HG02884 (cell line): ENCODE measurements at regions not wholly inside any gene's neighbourhood (a gene's known extent, or its start where the extent isn't known, plus 50 kb on each side); places are given as distances from the start of the nearest gene placed in this dataset.

Experiments used
- ATAC-seq: cut with Tn5 transposase; IDR thresholded peaks from one replicate; pipeline ENCODE4 v1.9.1; 2021; ENCODE audit warnings: mild to moderate bottlenecking, moderate library complexity; ENCODE audit not compliant: unreplicated experiment

DNA sequence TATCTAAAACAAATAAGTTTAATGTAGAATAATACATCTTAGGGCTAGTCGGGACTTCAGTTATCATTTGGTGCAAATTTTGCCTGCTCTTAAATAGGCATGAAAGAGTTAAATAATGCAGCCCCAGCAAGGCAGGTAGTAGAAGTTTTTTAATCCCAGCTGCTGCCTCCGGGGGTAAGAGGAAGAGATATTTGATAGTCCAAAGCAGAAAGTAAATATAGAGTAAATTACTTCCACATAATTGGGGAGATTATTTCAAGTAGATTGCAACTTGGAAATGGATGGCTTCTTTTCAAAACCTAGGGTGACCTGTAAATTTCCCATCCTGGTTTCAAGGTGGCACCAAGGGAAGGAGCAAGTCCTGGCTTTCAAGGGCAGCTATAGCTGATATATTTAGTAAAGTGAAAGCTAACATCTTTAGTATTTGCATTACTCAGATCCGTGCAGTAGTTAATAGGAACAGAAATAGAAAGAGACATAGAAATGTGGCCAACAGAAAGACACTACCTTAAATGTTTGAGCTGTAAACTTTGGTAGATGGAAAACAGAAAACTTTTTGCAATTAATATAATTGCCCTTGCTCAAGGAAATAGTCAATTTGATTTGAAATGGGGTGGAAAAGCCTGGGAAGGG, 109.1 kb downstream of the LMO4 start:
- peak; percentile 73 for ATAC-seq

DNA sequence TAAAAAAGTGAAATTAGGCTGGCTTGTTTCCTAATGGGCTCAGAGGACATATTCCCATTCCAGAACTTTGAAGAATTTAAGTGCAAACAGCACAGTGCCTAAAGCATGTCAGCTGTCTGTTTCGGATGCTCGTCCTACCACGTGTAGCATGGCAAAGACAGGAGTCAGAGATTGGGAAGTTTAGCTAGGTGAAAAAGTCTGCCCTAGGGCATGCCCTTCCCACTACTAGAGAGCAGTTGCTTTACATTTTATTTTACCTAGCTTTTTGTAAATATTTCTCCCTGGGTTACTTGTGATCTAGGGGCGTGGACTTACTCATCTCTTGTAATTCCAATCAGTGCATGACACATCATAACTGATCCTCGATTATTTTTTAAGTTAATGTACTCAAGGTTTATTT, 111.1 kb downstream of the LMO4 start:
- ATAC-seq = no peak

DNA sequence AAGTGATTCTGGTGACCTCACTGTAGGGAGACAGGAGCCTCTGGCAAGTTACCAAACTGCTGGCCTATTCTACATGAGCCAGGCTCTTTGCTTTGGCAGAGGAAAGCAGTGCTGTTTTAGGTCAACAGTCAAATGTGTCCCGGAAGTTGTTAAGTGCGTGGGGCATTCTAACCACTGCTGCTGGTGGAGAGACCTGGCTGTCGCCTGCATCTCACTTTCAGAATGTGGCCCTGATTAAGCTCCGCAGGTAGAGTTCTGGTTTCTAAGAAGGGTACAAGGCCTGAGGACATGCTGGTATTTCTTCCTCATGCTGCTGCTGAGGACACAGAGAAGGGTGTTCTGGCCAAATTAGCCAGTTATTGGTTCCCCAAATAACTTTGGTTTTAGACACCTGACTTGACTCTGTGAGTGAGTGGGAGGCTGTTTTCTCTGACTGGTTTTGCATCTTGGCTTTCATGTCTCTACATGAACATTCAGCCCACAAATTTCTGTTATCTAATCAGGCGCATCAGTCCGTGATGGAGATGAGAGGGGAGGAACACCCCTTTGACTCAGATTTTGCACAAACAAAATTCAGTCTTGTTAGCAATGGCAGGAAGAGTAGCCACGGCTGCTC, 120.8 kb downstream of the LMO4 start:
- ATAC-seq = peak; percentile 78

DNA sequence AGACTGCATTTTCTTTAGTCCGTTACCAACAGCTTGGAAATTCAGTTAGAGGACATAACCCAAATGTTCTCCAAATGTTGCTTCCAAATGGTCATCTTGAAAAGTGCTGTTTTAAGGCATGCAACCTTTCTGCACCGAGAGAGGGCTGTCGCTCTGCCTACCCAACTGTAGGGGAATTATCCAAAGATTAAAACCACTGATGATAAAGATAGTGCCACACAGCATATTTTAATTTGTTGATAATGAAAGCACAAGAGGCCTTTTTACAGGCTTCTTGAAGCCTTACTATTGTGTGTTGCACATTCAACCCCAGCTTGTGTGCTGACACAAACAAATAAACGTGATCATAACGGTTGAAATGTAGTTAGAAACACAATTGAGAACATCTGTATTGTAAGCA, 121.5 kb downstream of the LMO4 start:
- no peak for ATAC-seq

DNA sequence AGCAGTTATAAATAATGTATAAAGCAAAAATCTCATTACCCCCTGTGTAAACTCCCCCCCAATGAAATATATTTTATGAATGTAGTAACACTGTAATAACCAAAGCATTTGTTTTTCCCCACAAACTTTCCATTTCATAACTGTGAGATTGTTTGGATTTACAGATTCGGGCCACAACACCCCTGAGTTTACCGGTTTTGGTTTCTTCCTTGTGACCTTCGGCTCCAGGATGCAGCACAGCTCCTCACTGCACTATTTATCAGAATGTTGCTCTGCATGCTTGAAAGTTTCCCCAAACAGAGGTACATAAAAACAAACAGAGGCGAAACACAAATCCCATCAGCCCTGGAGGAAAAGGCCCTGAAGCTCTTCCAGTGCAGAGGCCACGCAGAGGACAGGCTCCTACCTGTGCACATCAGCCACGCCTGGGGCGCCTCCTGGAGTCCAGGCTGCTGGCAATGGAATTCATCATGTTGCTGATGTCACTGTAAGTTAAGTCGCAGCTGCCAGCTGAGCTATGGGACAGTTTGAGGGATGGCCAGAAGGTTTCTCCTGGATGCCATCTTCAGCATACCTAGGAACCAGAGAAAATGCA, 122.0 kb downstream of the LMO4 start:
- no peak for ATAC-seq

DNA sequence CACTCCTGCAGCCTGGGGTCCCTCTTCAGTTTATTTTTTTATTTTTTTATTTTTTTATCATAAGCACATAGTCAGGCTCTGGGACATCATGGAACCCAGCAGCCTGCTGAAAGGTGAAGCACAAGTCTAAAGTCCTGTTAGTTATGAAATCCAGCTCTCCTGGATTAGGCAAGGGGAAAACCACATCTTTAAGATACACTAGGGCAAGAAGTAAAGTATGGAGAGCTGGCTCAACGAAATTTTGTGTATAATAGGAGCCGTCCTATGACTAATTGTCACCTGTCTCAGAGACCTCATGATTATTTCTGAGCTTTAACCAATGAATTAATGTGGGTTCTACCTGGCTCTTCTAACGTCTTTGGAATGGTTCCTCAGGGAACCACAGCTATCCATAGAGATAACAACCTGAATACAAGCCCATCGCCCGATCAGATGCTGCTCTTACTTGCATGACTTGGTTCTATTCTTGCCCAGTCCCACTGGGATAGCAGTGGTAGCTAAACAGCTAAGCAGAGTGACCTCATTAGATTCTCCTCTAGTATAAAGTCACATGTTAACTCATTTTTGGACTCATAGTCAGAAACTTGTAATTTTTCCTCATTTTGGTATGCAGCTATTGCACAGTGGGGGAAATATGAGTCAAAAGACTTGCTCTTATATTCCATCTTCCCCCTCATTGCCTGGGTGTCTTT, 122.7 kb downstream of the LMO4 start:
- ATAC-seq = no peak

DNA sequence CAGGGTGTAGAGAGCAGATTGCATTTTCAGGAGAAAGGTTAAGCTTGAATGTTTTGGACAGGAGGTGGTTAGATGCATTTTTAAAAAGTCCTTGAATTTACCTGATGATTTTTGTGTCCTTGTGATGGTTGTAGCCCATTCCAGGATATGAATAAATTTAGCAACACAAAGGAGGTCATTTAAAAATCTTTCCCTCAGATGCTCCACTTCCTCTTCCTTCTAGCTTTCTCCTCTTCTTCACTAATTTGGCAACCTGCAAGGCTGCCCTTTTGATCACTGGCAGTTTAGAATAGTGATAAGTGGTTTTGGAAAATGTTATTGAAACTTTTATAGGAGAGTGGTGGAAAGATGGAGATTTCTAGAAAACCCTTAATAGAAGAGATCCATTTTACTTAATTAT, 124.0 kb downstream of the LMO4 start:
- no peak for ATAC-seq

DNA sequence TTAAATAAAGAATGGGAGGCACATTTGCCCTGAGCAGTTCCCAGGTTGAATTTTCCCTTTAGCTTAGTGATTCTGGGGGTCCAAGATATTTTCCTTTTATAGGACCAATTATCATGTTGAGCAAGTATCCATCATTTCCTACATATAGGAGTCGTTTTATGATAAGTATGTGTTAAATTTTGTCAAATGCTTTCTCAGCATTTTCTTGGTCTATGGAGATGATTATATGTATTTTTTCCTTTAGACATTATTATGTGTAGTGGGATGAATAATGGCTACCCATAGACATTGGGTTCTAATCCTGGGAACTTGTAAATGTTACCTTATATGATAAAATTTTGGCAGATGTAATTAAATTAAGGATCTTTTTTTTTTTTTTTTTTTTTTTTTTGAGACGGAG, 128.7 kb downstream of the LMO4 start:
- ATAC-seq = no peak

DNA sequence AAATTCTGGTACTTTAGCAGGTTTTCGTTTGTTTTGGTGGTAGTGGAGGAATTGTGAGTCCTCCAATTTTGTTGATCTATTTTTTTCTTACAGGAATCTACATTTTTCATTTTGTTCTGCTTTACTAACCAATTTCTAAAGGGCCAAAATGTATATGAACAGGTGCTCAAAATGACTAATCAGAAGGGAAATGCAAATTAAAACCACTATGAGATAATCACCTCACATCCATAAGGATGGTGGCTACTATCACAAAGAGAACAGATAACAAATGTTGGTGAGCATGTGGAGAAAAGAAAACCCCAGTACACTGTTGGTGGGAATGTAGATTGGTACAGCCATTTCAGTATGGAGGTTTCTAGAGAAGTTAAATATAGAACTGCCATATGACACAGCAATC, 134.2 kb downstream of the LMO4 start:
- peak; percentile 47 for ATAC-seq

DNA sequence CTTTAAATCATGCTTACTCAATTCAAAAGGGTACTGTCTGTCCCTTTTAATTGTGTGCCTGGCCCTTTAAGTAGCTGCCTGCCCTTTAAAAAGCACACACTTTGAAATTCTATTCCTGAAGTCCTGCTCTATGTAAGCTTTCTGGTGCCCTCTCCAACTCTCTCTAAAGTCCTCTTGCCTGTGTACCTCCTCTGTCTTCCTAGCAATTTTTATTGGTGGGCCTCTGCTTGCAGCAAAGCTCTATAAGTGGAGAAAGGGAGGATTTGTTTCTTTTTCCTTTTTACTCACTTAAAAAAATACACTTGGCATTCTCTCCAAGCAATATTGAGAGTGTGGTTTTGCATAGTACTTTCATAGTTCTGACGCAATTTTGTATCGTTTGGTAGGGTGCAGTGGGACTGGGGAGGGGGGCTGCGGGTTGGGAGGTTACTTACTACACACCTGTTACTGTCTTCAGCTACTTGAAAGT, 135.4 kb downstream of the LMO4 start:
- peak; percentile 58 for ATAC-seq

DNA sequence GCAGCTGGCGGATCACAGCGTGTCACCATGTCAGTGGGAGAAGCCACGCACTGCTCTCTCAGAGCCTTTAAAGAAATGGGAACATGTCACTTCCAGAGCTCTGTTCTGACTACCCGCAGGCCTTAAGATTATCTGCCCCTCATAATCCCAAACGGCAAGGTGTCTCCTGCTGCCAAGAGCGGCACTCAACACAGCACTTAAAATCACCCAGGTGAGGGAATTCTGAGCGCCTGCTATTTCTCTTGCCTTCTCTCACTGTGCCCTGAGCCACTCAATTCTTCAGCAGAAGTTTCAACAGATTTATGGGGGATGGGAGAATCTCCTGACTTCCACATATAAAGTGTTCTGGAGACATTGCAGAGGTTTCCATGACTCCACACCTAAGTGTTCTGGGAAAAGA, 137.9 kb downstream of the LMO4 start:
- ATAC-seq = no peak

DNA sequence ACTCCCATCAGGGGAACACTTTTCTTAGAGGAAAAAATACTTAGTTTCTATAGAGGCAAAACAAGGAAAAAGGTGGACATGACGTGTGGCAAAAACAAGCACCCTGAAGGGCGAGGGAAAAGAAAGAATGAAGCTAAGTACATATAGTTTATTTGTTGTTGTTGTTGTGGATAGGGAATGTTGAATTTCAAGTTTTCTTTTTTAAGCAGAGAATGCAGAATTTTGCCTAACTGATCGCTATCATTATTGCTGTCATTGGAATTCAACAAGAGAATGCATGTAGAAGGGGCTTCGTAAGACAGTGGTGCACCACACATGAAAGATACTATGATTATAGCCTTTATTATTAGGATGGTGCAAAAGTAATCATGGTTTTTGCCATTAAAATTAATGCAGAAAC, 144.0 kb downstream of the LMO4 start:
- ATAC-seq = no peak

DNA sequence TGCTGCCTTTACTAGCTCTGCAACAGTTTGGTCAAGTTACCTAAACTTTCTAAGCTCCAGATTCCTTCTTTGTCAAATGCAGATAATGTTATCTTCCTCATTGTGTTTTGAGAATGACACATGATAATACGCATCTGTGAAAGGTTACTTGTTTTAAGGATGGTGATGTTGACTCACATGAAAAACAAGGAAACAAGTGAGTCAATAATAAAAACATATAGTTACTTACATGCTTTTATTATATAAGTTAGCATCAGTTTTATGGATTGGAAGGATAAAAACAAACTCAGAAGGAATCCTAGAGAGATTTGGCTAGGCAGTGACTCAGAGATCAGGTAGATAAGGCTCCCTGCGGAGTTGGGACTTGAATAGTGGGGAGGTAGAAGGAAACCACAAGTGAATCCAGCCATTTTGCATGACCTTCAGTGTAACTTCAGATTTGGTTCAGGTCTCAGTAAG, 144.6 kb downstream of the LMO4 start:
- ATAC-seq = no peak

DNA sequence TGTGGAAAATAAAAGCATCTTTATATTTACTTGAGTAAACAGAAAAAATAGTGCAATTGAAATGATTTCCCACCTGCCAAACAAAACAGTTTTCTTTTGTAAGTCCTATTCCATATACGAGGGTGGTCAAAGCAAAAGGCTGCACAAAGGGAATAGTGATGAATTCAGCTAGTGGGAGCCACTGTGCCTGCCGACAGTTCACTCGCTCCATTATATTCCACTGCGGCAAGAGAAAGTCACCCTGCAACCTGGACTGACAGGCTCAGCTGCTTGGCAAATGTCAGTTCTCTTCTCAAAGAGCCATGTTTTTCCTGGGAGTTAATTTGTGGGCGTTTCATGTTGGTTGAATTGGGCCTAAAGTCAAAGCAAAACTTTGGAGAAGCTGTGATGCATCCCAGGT, 145.4 kb downstream of the LMO4 start:
- ATAC-seq = no peak

DNA sequence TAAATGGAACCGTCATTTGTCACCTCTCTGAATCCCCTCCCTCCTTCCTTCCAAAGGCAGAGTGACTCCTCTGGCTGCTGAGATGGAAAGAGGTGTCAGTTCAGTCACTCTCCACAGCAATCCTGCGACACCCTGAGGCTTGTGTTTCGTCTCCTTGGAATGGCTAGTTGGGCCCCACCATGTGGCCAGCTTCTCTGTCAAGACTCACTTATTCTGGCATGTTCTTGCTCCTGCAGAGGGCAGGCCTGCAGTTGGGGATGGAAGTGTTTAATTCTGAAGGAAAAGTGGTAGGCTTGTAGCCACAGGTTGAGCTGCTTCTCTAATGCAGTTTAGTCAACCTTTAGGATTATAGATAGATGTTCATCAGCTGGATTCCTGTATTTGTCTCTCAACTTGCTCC, 149.6 kb downstream of the LMO4 start:
- ATAC-seq = no peak

DNA sequence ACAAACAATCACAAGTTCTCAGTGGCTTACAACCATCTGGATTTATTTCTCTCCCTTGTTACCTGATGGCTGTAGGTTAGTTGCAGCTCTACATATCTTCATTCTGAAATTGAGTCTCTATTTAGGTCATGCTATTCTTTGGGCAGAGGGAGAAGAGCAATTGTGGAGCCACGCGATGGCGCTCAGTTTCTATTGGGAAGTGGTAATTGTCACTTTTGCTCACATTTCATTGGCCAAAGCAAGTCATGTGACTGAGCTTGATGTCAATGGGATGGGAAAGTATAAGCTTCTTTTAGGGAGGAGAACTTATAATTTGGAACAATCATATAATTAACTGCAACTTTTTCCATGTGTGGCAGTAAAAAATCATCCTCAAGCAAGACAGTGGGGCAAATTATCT, 166.5 kb downstream of the LMO4 start:
- no peak for ATAC-seq

DNA sequence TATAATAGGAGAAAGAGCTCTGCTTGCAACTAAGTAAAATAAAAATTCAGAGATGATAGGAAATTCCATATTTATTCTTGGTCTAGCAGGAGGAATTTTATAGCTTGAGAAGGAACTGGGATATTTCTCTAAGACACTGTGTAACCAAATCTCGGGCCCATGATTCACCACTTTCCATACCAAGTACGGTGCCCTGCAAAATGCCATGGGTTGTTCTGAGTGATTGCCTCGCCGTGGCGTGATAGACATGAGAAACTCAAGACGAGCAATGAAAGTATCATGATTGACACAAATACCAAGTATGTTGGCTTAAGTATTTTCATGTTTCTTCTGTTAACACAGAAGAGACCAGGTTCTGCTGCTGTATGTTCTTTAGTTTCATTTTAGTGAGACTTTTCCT, 167.2 kb downstream of the LMO4 start:
- no peak for ATAC-seq

DNA sequence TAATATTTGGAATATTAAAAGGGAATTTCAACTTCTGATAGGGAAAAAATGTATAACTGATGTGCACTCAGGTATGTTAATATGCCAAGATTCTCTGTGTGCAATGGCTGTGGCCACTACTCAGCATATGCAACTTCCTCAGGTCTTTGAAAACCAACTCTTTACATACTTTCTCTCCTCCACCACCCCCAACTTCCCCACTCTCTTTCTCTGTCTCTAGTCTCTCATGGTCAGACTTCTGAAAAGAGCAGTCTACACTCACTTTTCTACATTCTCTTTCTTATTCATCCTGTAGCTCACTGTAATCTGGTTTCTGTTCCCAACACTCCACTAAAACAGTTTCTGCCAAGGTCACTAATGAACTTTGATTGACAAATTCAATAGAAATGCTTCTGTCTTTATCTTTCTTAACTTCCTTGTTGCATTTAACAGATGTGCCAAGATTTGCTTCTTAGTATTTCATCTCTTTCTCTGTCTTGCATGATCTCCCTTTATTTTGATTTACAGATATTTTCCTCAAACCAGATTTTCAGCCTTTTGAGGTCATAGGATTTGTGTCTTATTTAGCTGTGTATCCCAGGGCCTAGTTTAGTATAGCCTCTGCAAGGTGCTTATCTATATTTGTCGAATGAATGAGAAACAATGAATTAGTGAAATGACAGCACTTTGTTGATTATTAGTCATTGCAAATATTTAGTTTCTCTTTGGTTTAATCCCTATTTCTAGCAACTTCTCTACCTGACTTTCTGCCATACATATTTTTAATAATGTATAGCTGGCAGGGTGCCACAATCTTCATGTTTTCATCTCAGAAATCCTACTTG, 168.9 kb downstream of the LMO4 start:
- peak; percentile 79 for ATAC-seq

DNA sequence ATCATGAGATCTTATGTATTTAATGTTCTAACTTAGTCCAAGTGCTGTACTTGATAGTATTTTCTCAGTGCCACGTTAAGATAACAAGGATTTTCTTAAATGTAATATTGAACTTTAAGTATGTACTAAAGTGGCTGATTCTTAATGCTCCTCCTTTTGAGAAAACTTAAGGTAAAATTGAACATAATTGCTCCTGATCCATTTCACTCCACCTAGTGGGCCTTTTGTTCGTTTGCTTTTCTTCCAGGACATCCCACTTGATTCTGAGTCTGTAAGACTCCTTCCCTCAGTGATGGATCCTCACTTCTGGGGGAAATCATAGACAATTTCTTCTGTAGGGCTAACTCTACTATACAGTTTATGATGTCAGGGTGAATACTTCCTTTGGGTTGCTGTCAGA, 173.1 kb downstream of the LMO4 start:
- no peak for ATAC-seq

DNA sequence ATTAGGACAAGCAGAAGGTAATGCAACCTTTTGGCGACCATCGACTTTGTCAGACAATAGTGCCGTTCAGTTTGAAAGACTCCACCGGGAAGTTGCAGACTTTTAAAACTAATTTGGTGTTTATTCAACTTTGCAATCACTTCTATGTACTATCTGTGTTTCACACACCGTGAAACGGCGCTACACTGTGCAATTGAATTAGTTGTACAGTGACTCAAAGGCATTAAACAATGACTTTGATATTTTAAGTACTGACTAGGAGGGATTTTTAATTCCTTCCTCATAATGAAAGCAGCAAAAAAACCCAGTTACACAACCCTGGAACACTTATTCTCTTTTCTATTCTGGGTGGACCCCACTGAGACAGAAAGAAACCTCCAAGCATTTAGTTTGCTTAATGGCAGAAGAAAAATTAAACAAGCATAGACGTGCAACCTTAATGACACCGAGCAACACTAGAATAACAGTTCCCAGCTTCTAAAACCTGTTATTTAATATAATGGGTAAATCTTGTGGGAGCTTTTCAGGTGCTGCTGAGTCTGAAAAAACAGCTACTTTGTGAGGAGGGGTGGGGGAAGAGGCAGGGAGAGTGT, 176.8 kb downstream of the LMO4 start:
- ATAC-seq = no peak

DNA sequence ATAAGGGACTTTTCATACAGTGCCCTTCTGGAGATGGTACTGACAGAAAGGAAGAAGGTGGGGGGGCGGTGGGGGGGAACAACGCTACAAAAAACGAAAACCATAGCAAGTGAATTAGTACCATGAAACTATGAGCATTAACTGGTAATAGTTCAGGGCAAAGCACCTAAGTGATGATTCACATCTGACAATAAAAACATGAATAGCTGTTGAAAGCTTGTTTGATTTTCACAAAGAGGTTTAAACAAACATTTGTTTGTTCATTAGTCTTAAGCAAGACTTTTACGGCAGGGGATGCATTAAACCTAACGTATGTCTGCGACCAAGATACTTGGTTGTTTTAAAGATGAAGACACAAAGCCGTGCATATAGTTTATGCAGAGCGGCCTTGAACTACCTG, 177.5 kb downstream of the LMO4 start:
- ATAC-seq = no peak
